ENCODE measurements at regions not wholly inside any gene's neighbourhood (a gene's known extent, or its start where the extent isn't known, plus 50 kb on each side); places are given as distances from the start of the nearest gene placed in this dataset.

GRCh38 chr4:186948361-186949242 lies 224.9 kb upstream of the FAT1 start:
- TF ChIP-seq SIN3A (IDR thresholded peaks at IDR 0.05; ENCODE audit: borderline replicate concordance, insufficient read depth, low read length): peak; percentile 47; the same call in 1 of the 2 replicates
- TF ChIP-seq REST (IDR thresholded peaks at IDR 0.05; ENCODE audit: insufficient read depth in 1 of 2, low read depth in 2 of 2, low read length in 2 of 2): peak in 1 of 2 experiments; percentile 36; a peak in 1 of 4 replicates
- no peak for TF ChIP-seq TAF1 (IDR thresholded peaks at IDR 0.05; ENCODE audit: borderline replicate concordance, insufficient read depth, low read length)

- TF ChIP-seq REST (IDR thresholded peaks at IDR 0.05; ENCODE audit: insufficient read depth in 1 of 2, low read depth in 2 of 2, low read length in 2 of 2): no peak
- no peak for TF ChIP-seq TAF1 (IDR thresholded peaks at IDR 0.05; ENCODE audit: borderline replicate concordance, insufficient read depth, low read length)
- no peak for TF ChIP-seq POLR2AphosphoS5 (IDR thresholded peaks at IDR 0.05; ENCODE audit: low read depth, low read length)
- TF ChIP-seq FOXP2 (optimal IDR thresholded peaks at IDR 0.05; ENCODE audit: borderline replicate concordance, extremely low read depth, extremely low read length, insufficient read depth): no peak
- no peak for TF ChIP-seq SIN3A (IDR thresholded peaks at IDR 0.05; ENCODE audit: borderline replicate concordance, insufficient read depth, low read length)
Observed at GRCh38 chr4:186949847-186950246, 226.2 kb upstream of the FAT1 start.

GRCh38 chr4:186952709-186953108 lies 229.1 kb upstream of the FAT1 start:
- TF ChIP-seq SIN3A (IDR thresholded peaks at IDR 0.05; ENCODE audit: borderline replicate concordance, insufficient read depth, low read length) (no peak), REST (IDR thresholded peaks at IDR 0.05; ENCODE audit: insufficient read depth in 1 of 2, low read depth in 2 of 2, low read length in 2 of 2) (no peak), TAF1 (IDR thresholded peaks at IDR 0.05; ENCODE audit: borderline replicate concordance, insufficient read depth, low read length) (no peak), FOXP2 (optimal IDR thresholded peaks at IDR 0.05; ENCODE audit: borderline replicate concordance, extremely low read depth, extremely low read length, insufficient read depth) (no peak), POLR2AphosphoS5 (IDR thresholded peaks at IDR 0.05; ENCODE audit: low read depth, low read length) (no peak)

GRCh38 chr4:186953599-186954260 lies 230.1 kb upstream of the FAT1 start:
- TF ChIP-seq FOXP2 (optimal IDR thresholded peaks at IDR 0.05; ENCODE audit: borderline replicate concordance, extremely low read depth, extremely low read length, insufficient read depth): no peak
- TF ChIP-seq SIN3A (IDR thresholded peaks at IDR 0.05; ENCODE audit: borderline replicate concordance, insufficient read depth, low read length): no peak
- no peak for TF ChIP-seq TAF1 (IDR thresholded peaks at IDR 0.05; ENCODE audit: borderline replicate concordance, insufficient read depth, low read length)
- no peak for TF ChIP-seq POLR2AphosphoS5 (IDR thresholded peaks at IDR 0.05; ENCODE audit: low read depth, low read length)
- no peak for TF ChIP-seq REST (IDR thresholded peaks at IDR 0.05; ENCODE audit: insufficient read depth in 1 of 2, low read depth in 2 of 2, low read length in 2 of 2)
